ENCODE measurements at regions not wholly inside any gene's neighbourhood (a gene's known extent, or its start where the extent isn't known, plus 50 kb on each side); places are given as distances from the start of the nearest gene placed in this dataset.

DNA sequence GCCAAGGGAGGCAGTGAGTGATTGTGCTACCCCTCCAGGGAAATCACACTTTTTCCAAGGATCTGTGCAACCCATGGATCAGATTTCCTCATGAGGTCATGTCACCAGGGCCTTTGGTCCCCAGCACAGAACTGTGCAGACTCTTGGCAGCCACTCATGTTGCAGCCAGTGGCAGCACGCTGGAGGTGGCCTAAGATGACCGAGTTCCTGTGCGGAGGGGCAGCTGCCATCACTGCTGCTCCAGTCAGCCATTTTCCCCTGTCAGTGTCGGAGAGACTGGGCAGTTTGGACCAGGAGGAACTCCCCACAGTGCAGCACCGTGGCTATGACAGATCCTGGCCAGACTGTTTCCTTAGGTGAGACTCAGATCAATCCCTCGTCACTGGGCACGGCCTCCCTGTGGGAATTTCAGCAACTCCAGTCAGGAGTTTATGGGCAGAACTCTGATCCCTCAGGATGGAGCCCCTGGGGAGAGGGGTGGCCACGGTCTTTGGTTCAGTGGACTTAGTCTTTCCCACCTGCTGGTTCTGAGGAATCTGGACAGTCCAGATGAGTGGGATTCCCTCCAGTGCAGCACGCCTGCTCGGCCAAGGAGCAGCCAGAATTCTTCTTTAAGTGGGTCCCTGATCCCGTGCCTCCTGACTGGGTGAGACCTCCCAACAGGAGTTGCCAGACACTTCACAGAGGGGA is 194.6 kb upstream of the CARD18 start:
- Histone ChIP-seq H3K4me1 (ENCODE audit: insufficient read depth, low read length) (no peaks in the 10 kb centered on the region), H3K4me2 (ENCODE audit: low read length) (no peak overlapping the region), H3K9me3 (ENCODE audit: low read length) (no peaks in the 10 kb centered on the region), H3K4me3 (ENCODE audit: low read length) (no peak overlapping the region), H3K9me2 (replicated peaks; ENCODE audit: low read length) (no peaks in the 10 kb centered on the region), H3F3A (ENCODE audit: low read length, unreplicated experiment) (no peaks in the 10 kb centered on the region), H3K79me2 (ENCODE audit: low read length) (no peaks in the 10 kb centered on the region), H4K20me1 (ENCODE audit: low read length) (no peaks in the 10 kb centered on the region), H3K27me3 (ENCODE audit: low read length) (no peaks in the 10 kb centered on the region), H3K36me3 (ENCODE audit: low read depth, low read length) (no peaks in the 10 kb centered on the region), H2AFZ (ENCODE audit: low read length) (no peak overlapping the region), H3K27ac (ENCODE audit: low read length) (no peak overlapping the region), H3K9ac (ENCODE audit: low read length) (no peak overlapping the region)
- BruUV-seq (replicated peaks) = no TSS peak
- ChIA-PET POLR2A (ENCODE audit: unreplicated experiment) (no interaction called here), CTCF (no interaction called here)
- DNase-seq (no peak), ATAC-seq (no peak)
- TF ChIP-seq EZH2 (IDR thresholded peaks at IDR 0.05; ENCODE audit: low read length, unreplicated experiment) = no peak
- TF ChIP-seq, protein P1, sequence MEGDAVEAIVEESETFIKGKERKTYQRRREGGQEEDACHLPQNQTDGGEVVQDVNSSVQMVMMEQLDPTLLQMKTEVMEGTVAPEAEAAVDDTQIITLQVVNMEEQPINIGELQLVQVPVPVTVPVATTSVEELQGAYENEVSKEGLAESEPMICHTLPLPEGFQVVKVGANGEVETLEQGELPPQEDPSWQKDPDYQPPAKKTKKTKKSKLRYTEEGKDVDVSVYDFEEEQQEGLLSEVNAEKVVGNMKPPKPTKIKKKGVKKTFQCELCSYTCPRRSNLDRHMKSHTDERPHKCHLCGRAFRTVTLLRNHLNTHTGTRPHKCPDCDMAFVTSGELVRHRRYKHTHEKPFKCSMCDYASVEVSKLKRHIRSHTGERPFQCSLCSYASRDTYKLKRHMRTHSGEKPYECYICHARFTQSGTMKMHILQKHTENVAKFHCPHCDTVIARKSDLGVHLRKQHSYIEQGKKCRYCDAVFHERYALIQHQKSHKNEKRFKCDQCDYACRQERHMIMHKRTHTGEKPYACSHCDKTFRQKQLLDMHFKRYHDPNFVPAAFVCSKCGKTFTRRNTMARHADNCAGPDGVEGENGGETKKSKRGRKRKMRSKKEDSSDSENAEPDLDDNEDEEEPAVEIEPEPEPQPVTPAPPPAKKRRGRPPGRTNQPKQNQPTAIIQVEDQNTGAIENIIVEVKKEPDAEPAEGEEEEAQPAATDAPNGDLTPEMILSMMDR (conservative IDR thresholded peaks at IDR 0.05; ENCODE audit: low read depth, low read length) = no peak
- TF ChIP-seq EZH2phosphoT487 (IDR thresholded peaks at IDR 0.05; ENCODE audit: borderline replicate concordance, low read length) = no peak
- intact Hi-C loops (cut with micrococcal nuclease) = no loop called here

DNA sequence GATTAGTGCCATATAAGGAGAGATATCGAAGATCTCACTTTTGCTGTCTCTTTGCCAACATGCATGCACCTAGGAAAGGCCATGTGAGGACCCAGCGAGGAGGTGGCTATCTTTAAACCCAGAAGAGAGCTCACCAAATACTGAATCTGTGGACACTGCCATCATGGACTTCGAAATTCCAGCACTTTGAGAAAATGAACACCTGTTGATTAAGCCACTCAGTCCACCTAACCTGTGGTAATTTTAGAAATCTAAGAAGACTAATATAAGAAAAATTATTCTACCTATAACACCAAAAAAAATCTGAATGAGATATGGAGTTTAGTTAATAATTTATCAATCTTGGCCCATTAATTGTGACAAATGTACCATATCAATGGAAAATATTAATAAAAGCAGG is 193.6 kb upstream of the CARD18 start:
- no peaks in the 10 kb centered on the region for H3K79me2 ChIP-seq (ENCODE audit: low read length)
- H3K4me1 ChIP-seq (ENCODE audit: insufficient read depth, low read length) = no peaks in the 10 kb centered on the region
- no peaks in the 10 kb centered on the region for H3K9me2 ChIP-seq (replicated peaks; ENCODE audit: low read length)
- no peak overlapping the region for H3K27ac ChIP-seq (ENCODE audit: low read length)
- H2AFZ ChIP-seq (ENCODE audit: low read length) = no peak overlapping the region
- H3K27me3 ChIP-seq (ENCODE audit: low read length) = no peaks in the 10 kb centered on the region
- ATAC-seq (no peak), DNase-seq (no peak)
- H3K4me3 ChIP-seq (ENCODE audit: low read length) = no peak overlapping the region
- no peak overlapping the region for H3K4me2 ChIP-seq (ENCODE audit: low read length)
- BruUV-seq (replicated peaks) = no TSS peak
- H3K36me3 ChIP-seq (ENCODE audit: low read depth, low read length) = no peaks in the 10 kb centered on the region
- H3F3A ChIP-seq (ENCODE audit: low read length, unreplicated experiment) = no peaks in the 10 kb centered on the region
- TF ChIP-seq, protein P1 (conservative IDR thresholded peaks at IDR 0.05; ENCODE audit: low read depth, low read length) = no peak
- TF ChIP-seq EZH2phosphoT487 (IDR thresholded peaks at IDR 0.05; ENCODE audit: borderline replicate concordance, low read length) (no peak), EZH2 (IDR thresholded peaks at IDR 0.05; ENCODE audit: low read length, unreplicated experiment) (no peak)
- H4K20me1 ChIP-seq (ENCODE audit: low read length) = no peaks in the 10 kb centered on the region
- ChIA-PET CTCF (interaction anchor here (0.5 kb wide), 1 partner anchor 374 kb away, joined by 9 read pairs; no protein-coding TSS in a partner anchor), POLR2A (ENCODE audit: unreplicated experiment) (no interaction called here)
- no peak overlapping the region for H3K9ac ChIP-seq (ENCODE audit: low read length)
- intact Hi-C loops (cut with micrococcal nuclease) = no loop called here
- H3K9me3 ChIP-seq (ENCODE audit: low read length) = no peaks in the 10 kb centered on the region

DNA sequence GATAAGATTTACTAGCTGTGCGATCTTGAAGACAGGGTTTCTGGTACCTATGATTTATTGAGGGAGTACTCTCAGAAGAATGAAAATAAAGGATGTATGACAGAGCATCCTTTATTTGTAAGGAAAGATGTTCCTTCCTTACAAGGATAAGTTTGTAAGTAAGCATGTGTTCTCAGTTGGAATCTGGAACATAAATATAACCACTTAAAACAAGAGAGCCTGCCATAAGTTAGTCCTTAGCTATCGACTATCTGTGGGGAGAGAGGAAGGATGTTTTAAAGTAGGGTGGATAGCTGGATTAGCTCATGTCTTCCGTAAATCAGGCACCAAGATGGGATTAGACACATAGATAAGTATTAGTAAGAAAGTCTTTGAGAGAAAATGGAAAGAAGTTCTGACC is 192.6 kb upstream of the CARD18 start:
- ATAC-seq (no peak), DNase-seq (no peak)
- Histone ChIP-seq H3K27ac (ENCODE audit: low read length) (no peak overlapping the region), H3K27me3 (ENCODE audit: low read length) (no peaks in the 10 kb centered on the region), H3K9ac (ENCODE audit: low read length) (no peak overlapping the region), H2AFZ (ENCODE audit: low read length) (no peak overlapping the region), H3K9me2 (replicated peaks; ENCODE audit: low read length) (no peaks in the 10 kb centered on the region), H3K9me3 (ENCODE audit: low read length) (no peaks in the 10 kb centered on the region), H3K36me3 (ENCODE audit: low read depth, low read length) (no peaks in the 10 kb centered on the region), H4K20me1 (ENCODE audit: low read length) (no peaks in the 10 kb centered on the region), H3F3A (ENCODE audit: low read length, unreplicated experiment) (no peaks in the 10 kb centered on the region), H3K4me3 (ENCODE audit: low read length) (no peak overlapping the region), H3K4me2 (ENCODE audit: low read length) (no peak overlapping the region), H3K4me1 (ENCODE audit: insufficient read depth, low read length) (no peaks in the 10 kb centered on the region), H3K79me2 (ENCODE audit: low read length) (no peaks in the 10 kb centered on the region)
- POLR2A ChIA-PET (ENCODE audit: unreplicated experiment) = no interaction called here
- CTCF ChIA-PET = no interaction called here
- no peak for TF ChIP-seq EZH2 (IDR thresholded peaks at IDR 0.05; ENCODE audit: low read length, unreplicated experiment)
- no peak for TF ChIP-seq EZH2phosphoT487 (IDR thresholded peaks at IDR 0.05; ENCODE audit: borderline replicate concordance, low read length)
- TF ChIP-seq, protein P1 (conservative IDR thresholded peaks at IDR 0.05; ENCODE audit: low read depth, low read length) = no peak
- BruUV-seq (replicated peaks) = no TSS peak
- intact Hi-C loops (cut with micrococcal nuclease) = no loop called here

All from PC-3 (cell line).